ENCODE measurements at regions not wholly inside any gene's neighbourhood (a gene's known extent, or its start where the extent isn't known, plus 50 kb on each side); places are given as distances from the start of the nearest gene placed in this dataset.
A peak's percentile ranks its signal among the peaks of the same experiment; 100 is the strongest.

DNA sequence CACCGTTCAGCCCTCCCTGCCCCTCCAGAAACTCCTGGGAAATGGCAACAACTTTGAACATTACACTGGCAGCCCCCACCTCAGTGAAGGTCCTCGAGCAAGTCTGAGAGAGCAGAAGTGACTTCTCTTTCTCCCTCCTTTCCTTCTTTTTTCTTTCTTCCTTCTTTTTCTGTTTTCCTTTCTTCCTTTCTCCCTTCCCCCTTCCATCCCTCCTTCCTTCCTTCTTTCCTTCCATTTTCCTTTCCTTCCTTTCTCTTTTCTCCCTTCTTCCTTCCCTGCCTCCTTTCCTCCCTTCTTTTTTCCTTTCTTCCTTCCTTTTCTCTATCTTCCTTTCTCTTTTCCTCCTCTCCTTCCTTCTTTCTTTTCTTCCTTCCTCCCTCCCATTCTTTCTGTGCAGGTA is 162.7 kb downstream of the UNC5CL start:
- no peak for TF ChIP-seq GATA2 (IDR thresholded peaks at IDR 0.05; ENCODE audit: low read depth, low read length)
- TF ChIP-seq GATA3 (IDR thresholded peaks at IDR 0.05; ENCODE audit: low read depth, low read length), result no peak

DNA sequence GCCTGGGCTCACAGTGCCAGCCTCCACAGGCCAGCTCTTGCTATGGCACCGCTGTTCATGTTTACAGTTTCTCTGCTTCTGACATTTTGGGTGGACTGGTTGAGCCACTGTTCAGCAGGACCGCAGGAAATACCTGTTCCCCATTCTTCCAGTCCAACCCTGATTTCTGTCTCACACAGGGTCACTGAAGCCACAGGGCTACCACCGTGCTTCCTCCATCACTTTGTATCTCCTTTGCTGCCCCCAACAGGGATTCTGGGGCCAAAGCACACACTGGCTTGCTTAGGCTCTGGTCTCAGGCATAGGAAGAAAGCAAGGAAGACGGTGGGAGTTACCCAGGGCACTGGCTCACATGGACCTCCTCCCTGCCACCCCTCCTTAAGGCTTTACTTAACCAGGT is 164.5 kb downstream of the UNC5CL start:
- TF ChIP-seq GATA2 (IDR thresholded peaks at IDR 0.05; ENCODE audit: low read depth, low read length), result no peak
- no peak for TF ChIP-seq GATA3 (IDR thresholded peaks at IDR 0.05; ENCODE audit: low read depth, low read length)

GRCh38 chr6:40871424-40871823 is 167.6 kb downstream of the UNC5CL start:
- no peak for TF ChIP-seq GATA3 (IDR thresholded peaks at IDR 0.05; ENCODE audit: low read depth, low read length)
- TF ChIP-seq GATA2 (IDR thresholded peaks at IDR 0.05; ENCODE audit: low read depth, low read length), result no peak

GRCh38 chr6:40860443-40860842 is 178.6 kb downstream of the UNC5CL start:
- TF ChIP-seq GATA3 (IDR thresholded peaks at IDR 0.05; ENCODE audit: low read depth, low read length), result no peak
- no peak for TF ChIP-seq GATA2 (IDR thresholded peaks at IDR 0.05; ENCODE audit: low read depth, low read length)

DNA sequence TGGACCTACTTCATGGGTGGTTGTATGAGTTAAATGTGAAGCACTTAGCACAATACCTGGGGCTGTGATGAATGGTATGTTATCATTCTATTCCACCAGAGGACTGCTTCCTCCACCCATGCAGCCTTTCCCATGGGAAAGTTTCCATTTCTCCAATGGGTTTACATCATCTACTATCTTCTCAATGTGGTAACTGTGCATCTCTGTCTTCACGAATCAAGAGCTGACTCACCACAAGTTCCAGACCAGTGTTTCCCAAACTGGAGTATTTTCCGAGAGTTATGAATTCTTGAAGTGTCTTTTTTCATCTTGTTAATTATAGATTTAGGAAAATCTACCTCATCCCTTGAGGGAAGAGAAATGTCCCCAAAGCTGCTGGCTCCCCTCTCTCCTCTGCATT is 182.8 kb downstream of the UNC5CL start:
- no peak for TF ChIP-seq GATA2 (IDR thresholded peaks at IDR 0.05; ENCODE audit: low read depth, low read length)

DNA sequence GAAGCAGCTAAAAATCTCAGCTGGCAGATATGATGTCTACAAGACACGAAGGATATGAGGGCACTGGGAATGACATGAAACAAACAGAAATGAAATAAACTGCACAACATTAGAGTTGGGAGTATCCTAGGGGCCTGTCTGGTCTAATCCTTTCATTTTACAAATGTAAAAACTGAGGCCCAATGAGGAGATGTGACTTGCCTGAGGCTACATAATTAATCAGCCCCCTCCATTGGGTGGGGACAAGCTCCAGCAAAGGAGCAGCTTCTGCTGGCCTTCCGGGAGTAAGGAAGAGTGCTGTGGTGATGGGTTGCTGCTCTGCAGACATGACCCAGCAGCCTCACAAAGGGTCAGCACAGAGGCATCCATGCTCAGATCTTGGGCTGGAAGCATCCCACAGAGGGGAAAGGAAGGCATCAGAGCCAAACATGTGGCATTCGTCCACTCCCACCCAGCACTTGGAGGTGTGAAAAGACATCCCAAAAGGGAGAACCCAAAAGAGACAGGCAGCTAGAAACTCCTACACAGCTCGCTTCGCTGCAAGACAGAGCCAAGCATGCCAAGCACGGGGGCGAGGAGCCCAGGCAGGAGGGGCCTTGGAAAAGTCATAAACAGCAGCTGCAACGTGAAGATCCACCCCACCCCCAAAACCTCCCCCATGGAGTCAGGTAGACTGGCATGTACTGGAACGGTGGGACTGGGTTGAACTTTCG is 183.7 kb downstream of the UNC5CL start:
- TF ChIP-seq GATA2 (IDR thresholded peaks at IDR 0.05; ENCODE audit: low read depth, low read length) (no peak), GATA3 (IDR thresholded peaks at IDR 0.05; ENCODE audit: low read depth, low read length) (no peak)

DNA sequence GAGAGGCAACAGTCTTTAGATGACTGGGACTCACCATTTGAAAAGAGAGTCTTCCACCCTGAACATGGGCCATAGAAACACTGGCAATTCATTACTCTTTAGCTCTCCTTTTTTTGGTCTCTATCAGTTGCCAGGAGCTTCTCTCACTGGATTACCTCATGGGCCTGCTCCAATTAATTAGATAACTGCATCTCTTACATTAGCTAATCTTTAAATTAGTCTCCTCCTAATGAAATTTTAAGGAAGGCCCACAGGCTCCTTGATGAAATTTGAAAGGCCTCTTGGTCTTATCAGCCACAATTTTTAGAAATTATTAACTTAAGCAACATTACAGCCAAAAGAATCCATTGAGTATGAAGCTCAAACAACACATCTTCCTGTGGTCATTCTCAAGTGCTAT is 184.4 kb downstream of the UNC5CL start:
- no peak for TF ChIP-seq GATA2 (IDR thresholded peaks at IDR 0.05; ENCODE audit: low read depth, low read length)
- TF ChIP-seq GATA3 (IDR thresholded peaks at IDR 0.05; ENCODE audit: low read depth, low read length), result no peak

- no peak for TF ChIP-seq GATA3 (IDR thresholded peaks at IDR 0.05; ENCODE audit: low read depth, low read length)
- no peak for TF ChIP-seq GATA2 (IDR thresholded peaks at IDR 0.05; ENCODE audit: low read depth, low read length)
Observed at GRCh38 chr6:40852779-40853373, 186.1 kb downstream of the UNC5CL start.

DNA sequence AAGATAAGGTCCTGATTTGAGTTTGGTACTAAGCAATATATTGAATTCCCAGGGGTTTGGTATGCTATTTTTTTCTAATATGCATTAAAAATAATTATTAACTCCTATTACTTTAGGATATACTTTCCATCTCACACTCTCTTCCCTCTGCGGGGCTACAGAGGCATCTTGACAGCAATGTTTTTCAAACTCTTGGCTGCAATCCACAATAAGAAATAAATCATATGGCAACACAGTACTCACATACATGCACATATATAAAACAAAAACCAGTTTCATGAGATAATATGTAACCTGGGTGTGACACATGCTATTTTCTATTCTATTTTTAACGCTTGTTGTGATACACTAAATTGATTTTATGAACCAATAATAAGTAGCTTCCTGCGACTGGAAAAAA is 189.5 kb downstream of the UNC5CL start:
- TF ChIP-seq GATA3 (IDR thresholded peaks at IDR 0.05; ENCODE audit: low read depth, low read length), result no peak
- no peak for TF ChIP-seq GATA2 (IDR thresholded peaks at IDR 0.05; ENCODE audit: low read depth, low read length)

DNA sequence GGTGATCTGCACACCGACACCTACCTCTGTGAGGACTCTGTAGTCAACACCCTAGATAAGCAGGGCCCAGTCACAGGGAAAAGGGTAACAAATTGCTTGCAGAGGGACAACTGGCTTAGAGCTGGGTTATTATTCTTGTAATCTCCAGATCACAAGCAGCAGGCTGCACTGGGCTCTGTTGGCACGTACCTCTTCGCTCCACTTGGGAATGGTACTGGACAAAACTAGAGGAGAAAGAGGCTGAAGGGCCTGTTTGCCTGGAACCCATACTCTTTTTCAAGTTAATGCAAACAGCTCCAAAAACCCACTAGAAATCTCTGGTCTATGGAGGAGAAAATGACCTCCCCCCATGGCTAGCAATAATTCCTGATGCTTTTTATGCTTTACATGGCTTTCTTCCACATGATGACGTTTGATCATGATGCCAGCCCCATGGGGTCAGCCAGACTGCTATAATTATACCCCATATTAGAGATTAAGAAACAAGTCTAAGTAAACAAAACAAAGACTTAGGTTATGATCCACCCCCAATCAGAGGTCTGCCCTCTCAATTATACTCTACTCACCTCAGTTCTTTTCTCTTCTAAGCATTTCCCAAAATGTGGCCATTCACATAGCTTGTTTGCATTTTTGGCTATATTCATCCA is 190.0 kb downstream of the UNC5CL start:
- TF ChIP-seq GATA3 (IDR thresholded peaks at IDR 0.05; ENCODE audit: low read depth, low read length) (no peak), GATA2 (IDR thresholded peaks at IDR 0.05; ENCODE audit: low read depth, low read length) (peak; percentile 77)

GRCh38 chr6:40848038-40848437 is 191.0 kb downstream of the UNC5CL start:
- TF ChIP-seq GATA3 (IDR thresholded peaks at IDR 0.05; ENCODE audit: low read depth, low read length) (no peak), GATA2 (IDR thresholded peaks at IDR 0.05; ENCODE audit: low read depth, low read length) (no peak)

- no peak for TF ChIP-seq GATA2 (IDR thresholded peaks at IDR 0.05; ENCODE audit: low read depth, low read length)
- TF ChIP-seq GATA3 (IDR thresholded peaks at IDR 0.05; ENCODE audit: low read depth, low read length), result no peak
Observed at GRCh38 chr6:40845553-40845952, 193.5 kb downstream of the UNC5CL start.

GRCh38 chr6:40844246-40844645 is 194.8 kb downstream of the UNC5CL start:
- TF ChIP-seq GATA2 (IDR thresholded peaks at IDR 0.05; ENCODE audit: low read depth, low read length) (no peak), GATA3 (IDR thresholded peaks at IDR 0.05; ENCODE audit: low read depth, low read length) (no peak)

- TF ChIP-seq GATA2 (IDR thresholded peaks at IDR 0.05; ENCODE audit: low read depth, low read length) (no peak), GATA3 (IDR thresholded peaks at IDR 0.05; ENCODE audit: low read depth, low read length) (no peak)
Observed at GRCh38 chr6:40841721-40842120, 197.3 kb downstream of the UNC5CL start.

- TF ChIP-seq GATA2 (IDR thresholded peaks at IDR 0.05; ENCODE audit: low read depth, low read length), result no peak
- TF ChIP-seq GATA3 (IDR thresholded peaks at IDR 0.05; ENCODE audit: low read depth, low read length), result no peak
Observed at GRCh38 chr6:40832691-40833090, 206.3 kb downstream of the UNC5CL start.

All from SH-SY5Y (cell line).